GM12878 (cell line): ENCODE measurements at regions not wholly inside any gene's neighbourhood (a gene's known extent, or its start where the extent isn't known, plus 50 kb on each side); places are given as distances from the start of the nearest gene placed in this dataset.

Source experiments
- ATAC-seq: fragments of 200-7000 bp; cut with Tn5 transposase; 3 replicates; pipeline ENCODE4 v1.9.1; 2020; ENCODE audit warnings: mild to moderate bottlenecking, moderate library complexity
- BruUV-seq: library from RNA; stranded (reverse); fragments of 400-500 nt; replicated peaks from 2 replicates; lab custom pipeline; 2021; lab: Mats Ljungman, UMichigan
- CTCF ChIA-PET: fragments of 300-600 bp; sonication (Branson Sonifier 250); formaldehyde crosslinking; extraction: SDS; loops from one replicate; lab custom pipeline; 2021; ENCODE audit warnings: inconsistent platforms; lab: Yijun Ruan, JAX
- POLR2A ChIA-PET: fragments of 350-600 bp; formaldehyde crosslinking; extraction: SDS; loops from one replicate; lab custom pipeline; 2021; ENCODE audit warnings: inconsistent platforms; lab: Charles Lee
- RAD21 ChIA-PET: fragments of 300-600 bp; sonication (Branson Sonifier 250); formaldehyde crosslinking; loops from one replicate; lab custom pipeline; 2023; ENCODE audit warnings: antibody characterized with exemption; ENCODE audit not compliant: unreplicated experiment; lab: Charles Lee
- SMC1A ChIA-PET: fragments of 300-600 bp; sonication (Branson Sonifier 250); formaldehyde crosslinking; loops from one replicate; lab custom pipeline; 2023; ENCODE audit not compliant: unreplicated experiment, uncharacterized antibody; lab: Charles Lee
- DNase-seq: peaks from one replicate; pipeline ENCODE4 v3.0.0-alpha.2; 2011; ENCODE audit warnings: low read depth, low spot score
- FAIRE-seq: peaks from 3 replicates; lab custom pipeline; 2011; peaks lifted over from hg19 to GRCh38; lab: Jason Lieb, UNC
- H2AFZ ChIP-seq: 2 replicates; pipeline ENCODE4 v1.6.0; 2011; ENCODE audit warnings: low read depth, low read length, control low read depth; ENCODE audit not compliant: control insufficient read depth
- H3K27ac ChIP-seq: 2 replicates; pipeline ENCODE4 v1.5.1; 2011; ENCODE audit warnings: control low read depth; ENCODE audit not compliant: control insufficient read depth, insufficient read depth
- H3K27me3 ChIP-seq, 2 experiments: replicated peaks in 1 of 2; 2 replicates each; pipeline versions ENCODE4 v1.6.0 to v1.6.1; 2011; ENCODE audit warnings: low read length in 1 of 2; ENCODE audit not compliant: control insufficient read depth in 2 of 2, insufficient read depth in 2 of 2
- H3K36me3 ChIP-seq, 2 experiments: 2 replicates each; pipeline ENCODE4 v1.5.1; 2011; ENCODE audit warnings: low read length in 1 of 2; ENCODE audit not compliant: control insufficient read depth in 2 of 2, insufficient read depth in 2 of 2
- H3K4me1 ChIP-seq: 2 replicates; pipeline ENCODE4 v1.6.1; 2011; ENCODE audit warnings: mild to moderate bottlenecking, low read length, moderate library complexity, mixed read lengths; ENCODE audit not compliant: control insufficient read depth, insufficient read depth
- H3K4me2 ChIP-seq: 2 replicates; pipeline ENCODE4 v1.6.0; 2011; ENCODE audit warnings: control low read depth; ENCODE audit not compliant: control insufficient read depth, insufficient read depth
- H3K4me3 ChIP-seq: fragments of 200-600 bp; sonication (generic); 2 replicates; pipeline ENCODE4 v1.5.1; 2016
- H3K79me2 ChIP-seq: 2 replicates; pipeline ENCODE4 v1.6.0; 2011; ENCODE audit warnings: low read length; ENCODE audit not compliant: control insufficient read depth, insufficient read depth
- H3K9ac ChIP-seq: 2 replicates; pipeline ENCODE4 v1.8.0; 2011; ENCODE audit warnings: low read length, control low read depth, mixed read lengths; ENCODE audit not compliant: control insufficient read depth, insufficient read depth
- H3K9me3 ChIP-seq: replicated peaks from 3 replicates; pipeline ENCODE4 v1.5.1; 2011; ENCODE audit warnings: mild to moderate bottlenecking, low read length; ENCODE audit not compliant: control insufficient read depth, insufficient read depth
- H4K20me1 ChIP-seq: 2 replicates; pipeline ENCODE4 v1.6.0; 2011; ENCODE audit not compliant: control insufficient read depth, insufficient read depth
- BACH1 ChIP-seq: fragments of 450-650 bp; IDR thresholded peaks from 2 replicates; pipeline ENCODE4 v1.6.1; 2017; ENCODE audit warnings: mild to moderate bottlenecking, borderline replicate concordance
- BMI1 ChIP-seq: fragments of 450-650 bp; IDR thresholded peaks from 2 replicates; pipeline ENCODE4 v1.6.1; 2016; ENCODE audit warnings: mild to moderate bottlenecking, moderate library complexity, borderline replicate concordance
- EZH2 ChIP-seq: IDR thresholded peaks from 2 replicates; pipeline ENCODE4 v1.6.1; 2012; ENCODE audit warnings: low read depth, mild to moderate bottlenecking, control low read depth, inconsistent platforms, low read length, borderline replicate concordance; ENCODE audit not compliant: control insufficient read depth
- GATAD2B ChIP-seq: fragments of 450-650 bp; conservative IDR thresholded peaks from 2 replicates; pipeline ENCODE4 v1.6.1; 2017; ENCODE audit warnings: low read depth, mild to moderate bottlenecking, moderate library complexity
- HDAC6 ChIP-seq: fragments of 200-600 bp; sonication (generic); IDR thresholded peaks from one replicate; pipeline ENCODE4 v1.8.0; 2017; ENCODE audit warnings: antibody characterized with exemption; ENCODE audit not compliant: unreplicated experiment
- IKZF1 ChIP-seq: fragments of 450-650 bp; conservative IDR thresholded peaks from 2 replicates; pipeline ENCODE4 v1.6.1; 2017; ENCODE audit warnings: antibody characterized with exemption, mild to moderate bottlenecking
- KDM1A ChIP-seq: fragments of 200-600 bp; sonication (generic); IDR thresholded peaks from 2 replicates; pipeline ENCODE4 v1.6.1; 2016; ENCODE audit warnings: borderline replicate concordance
- MYC ChIP-seq: IDR thresholded peaks from 2 replicates; pipeline ENCODE4 v1.6.1; 2011; ENCODE audit warnings: mild to moderate bottlenecking, low read length, moderate library complexity, inconsistent platforms; ENCODE audit not compliant: insufficient read depth, insufficient replicate concordance, insufficient read length, severe bottlenecking
- POLR2AphosphoS2 ChIP-seq: IDR thresholded peaks from 2 replicates; pipeline ENCODE4 v1.6.1; 2011; ENCODE audit warnings: low read depth, mild to moderate bottlenecking, low read length, improper control_type of control experiment, moderate library complexity
- WGBS: methylation state at CpG from one replicate; pipeline ENCODE4 v1.1.6; 2016; ENCODE audit warnings: low lambda C conversion rate; ENCODE audit not compliant: insufficient replicate concordance, insufficient coverage; ENCODE audit errors: missing lambda C conversion rate; 5-methylcytosine and 5-hydroxymethylcytosine counted together
- in situ Hi-C: fragments of 300-500 bp; cut with MboI; formaldehyde crosslinking; loops from 9 replicates; pipeline ENCODE4 v1.14.3; 2018; ENCODE audit warnings: mixed read lengths
- intact Hi-C: fragments of 100-400 bp; cut with micrococcal nuclease; formaldehyde crosslinking; loops from one replicate; pipeline ENCODE4 v1.14.2; 2022; ENCODE audit not compliant: unreplicated experiment
- TF ChIP-seq, protein P1 (sequence below): IDR thresholded peaks from 2 replicates; pipeline ENCODE4 v1.6.1; 2012; ENCODE audit warnings: low read depth, low read length, improper control_type of control experiment
- TF ChIP-seq, protein P2 (sequence below): IDR thresholded peaks from 2 replicates; pipeline ENCODE4 v1.6.1; 2011; ENCODE audit warnings: low read depth, low read length, improper control_type of control experiment, borderline replicate concordance
- TF ChIP-seq, protein P3 (sequence below): IDR thresholded peaks from 2 replicates; pipeline ENCODE4 v1.6.1; 2011; ENCODE audit warnings: mild to moderate bottlenecking, low read depth, low read length, moderate library complexity; ENCODE audit not compliant: insufficient replicate concordance
- TF ChIP-seq, protein P4 (sequence below): IDR thresholded peaks from 2 replicates; pipeline ENCODE4 v1.6.1; 2012; ENCODE audit warnings: low read depth, low read length, improper control_type of control experiment

DNA sequence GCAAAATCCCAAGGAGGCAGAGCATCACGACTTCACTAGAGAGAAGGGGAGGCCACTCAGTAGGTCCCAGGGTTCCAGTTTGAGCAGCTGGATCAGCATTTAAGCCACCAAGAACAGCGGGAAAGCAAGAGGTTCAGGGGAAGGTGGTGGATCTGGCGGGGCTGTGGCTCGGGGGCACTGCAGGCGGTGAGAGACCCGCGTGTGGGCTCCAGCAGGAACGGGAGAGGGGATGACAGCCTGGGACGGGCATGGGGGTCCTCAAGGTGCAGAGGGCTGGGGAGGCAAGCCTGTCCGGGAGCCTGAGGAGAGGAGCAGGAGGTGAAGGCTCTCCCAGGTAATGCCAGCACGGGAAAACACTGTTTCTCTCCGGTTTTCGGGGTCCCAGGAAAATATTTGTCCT lies 123.6 kb downstream of the IRX2 start:
- TF ChIP-seq POLR2AphosphoS2 (no peak), EZH2 (no peak), BMI1 (no peak), IKZF1 (no peak), HDAC6 (no peak), GATAD2B (no peak)
- TF ChIP-seq, protein P1, sequence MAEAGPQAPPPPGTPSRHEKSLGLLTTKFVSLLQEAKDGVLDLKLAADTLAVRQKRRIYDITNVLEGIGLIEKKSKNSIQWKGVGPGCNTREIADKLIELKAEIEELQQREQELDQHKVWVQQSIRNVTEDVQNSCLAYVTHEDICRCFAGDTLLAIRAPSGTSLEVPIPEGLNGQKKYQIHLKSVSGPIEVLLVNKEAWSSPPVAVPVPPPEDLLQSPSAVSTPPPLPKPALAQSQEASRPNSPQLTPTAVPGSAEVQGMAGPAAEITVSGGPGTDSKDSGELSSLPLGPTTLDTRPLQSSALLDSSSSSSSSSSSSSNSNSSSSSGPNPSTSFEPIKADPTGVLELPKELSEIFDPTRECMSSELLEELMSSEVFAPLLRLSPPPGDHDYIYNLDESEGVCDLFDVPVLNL: no peak
- BruUV-seq: no TSS peak
- Histone ChIP-seq H3K36me3 (no peaks in the 10 kb centered on the region), H4K20me1 (no peaks in the 10 kb centered on the region), H3K4me1 (no peaks in the 10 kb centered on the region), H3K79me2 (no peaks in the 10 kb centered on the region), H3K27ac (no peak overlapping the region), H3K9ac (no peak overlapping the region), H2AFZ (no peak overlapping the region), H3K27me3 (no peaks in the 10 kb centered on the region), H3K9me3 (no peaks in the 10 kb centered on the region; the same call in 2 of the 3 replicates), H3K4me2 (no peak overlapping the region), H3K4me3 (no peak overlapping the region)
- ATAC-seq (no peak), FAIRE-seq (no peak), DNase-seq (no peak)
- in situ Hi-C loops (no loop called here), intact Hi-C loops (no loop called here)
- RAD21 ChIA-PET: no interaction called here
- 24% methylated on average over 13 of the region's 13 CpGs for WGBS
- SMC1A ChIA-PET: no interaction called here
- CTCF ChIA-PET: no interaction called here
- POLR2A ChIA-PET: no interaction called here

DNA sequence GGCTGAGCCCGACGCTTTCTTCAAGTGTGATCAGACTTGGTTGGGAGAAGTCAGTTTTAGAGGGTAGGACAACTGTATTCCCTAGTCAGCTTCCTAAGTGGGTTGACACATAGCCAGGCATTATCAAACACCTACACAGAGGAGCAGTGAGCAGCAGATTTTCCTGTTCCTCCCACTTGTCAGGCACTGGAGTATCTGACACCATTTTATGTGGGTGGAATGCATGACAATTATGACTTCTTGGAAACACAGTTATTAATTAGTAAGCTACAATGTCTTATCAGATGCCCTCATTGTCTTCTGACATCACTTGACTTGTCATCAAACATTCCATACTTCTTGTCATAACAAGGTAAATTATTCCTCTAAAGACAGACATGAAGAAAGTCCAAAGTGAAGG lies 124.9 kb downstream of the IRX2 start:
- Histone ChIP-seq H2AFZ (no peak overlapping the region), H3K4me3 (no peak overlapping the region), H4K20me1 (no peaks in the 10 kb centered on the region), H3K36me3 (no peaks in the 10 kb centered on the region), H3K4me1 (no peaks in the 10 kb centered on the region), H3K27ac (no peak overlapping the region), H3K9me3 (no peaks in the 10 kb centered on the region; the same call in 2 of the 3 replicates), H3K27me3 (no peaks in the 10 kb centered on the region), H3K9ac (no peak overlapping the region), H3K79me2 (no peaks in the 10 kb centered on the region), H3K4me2 (no peak overlapping the region)
- CTCF ChIA-PET: no interaction called here
- POLR2A ChIA-PET: interaction anchor here (0.5 kb wide), 1 partner anchor 1404 kb away, joined by 5 read pairs; no protein-coding TSS in a partner anchor
- in situ Hi-C loops (no loop called here), intact Hi-C loops (no loop called here)
- DNase-seq (no peak), FAIRE-seq (no peak), ATAC-seq (no peak)
- SMC1A ChIA-PET: no interaction called here
- 29% methylated on average over 2 of the region's 2 CpGs for whole genome bisulfite sequencing
- BruUV-seq: no TSS peak
- RAD21 ChIA-PET: no interaction called here
- TF ChIP-seq, protein P2, sequence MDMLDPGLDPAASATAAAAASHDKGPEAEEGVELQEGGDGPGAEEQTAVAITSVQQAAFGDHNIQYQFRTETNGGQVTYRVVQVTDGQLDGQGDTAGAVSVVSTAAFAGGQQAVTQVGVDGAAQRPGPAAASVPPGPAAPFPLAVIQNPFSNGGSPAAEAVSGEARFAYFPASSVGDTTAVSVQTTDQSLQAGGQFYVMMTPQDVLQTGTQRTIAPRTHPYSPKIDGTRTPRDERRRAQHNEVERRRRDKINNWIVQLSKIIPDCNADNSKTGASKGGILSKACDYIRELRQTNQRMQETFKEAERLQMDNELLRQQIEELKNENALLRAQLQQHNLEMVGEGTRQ: no peak
- no peak for TF ChIP-seq KDM1A
- TF ChIP-seq, protein P3, sequence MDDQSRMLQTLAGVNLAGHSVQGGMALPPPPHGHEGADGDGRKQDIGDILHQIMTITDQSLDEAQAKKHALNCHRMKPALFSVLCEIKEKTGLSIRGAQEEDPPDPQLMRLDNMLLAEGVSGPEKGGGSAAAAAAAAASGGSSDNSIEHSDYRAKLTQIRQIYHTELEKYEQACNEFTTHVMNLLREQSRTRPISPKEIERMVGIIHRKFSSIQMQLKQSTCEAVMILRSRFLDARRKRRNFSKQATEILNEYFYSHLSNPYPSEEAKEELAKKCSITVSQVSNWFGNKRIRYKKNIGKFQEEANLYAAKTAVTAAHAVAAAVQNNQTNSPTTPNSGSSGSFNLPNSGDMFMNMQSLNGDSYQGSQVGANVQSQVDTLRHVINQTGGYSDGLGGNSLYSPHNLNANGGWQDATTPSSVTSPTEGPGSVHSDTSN: no peak
- TF ChIP-seq, protein P4, sequence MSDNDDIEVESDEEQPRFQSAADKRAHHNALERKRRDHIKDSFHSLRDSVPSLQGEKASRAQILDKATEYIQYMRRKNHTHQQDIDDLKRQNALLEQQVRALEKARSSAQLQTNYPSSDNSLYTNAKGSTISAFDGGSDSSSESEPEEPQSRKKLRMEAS: no peak
- TF ChIP-seq BACH1: no peak
- no peak for TF ChIP-seq MYC
- no peak for TF ChIP-seq HDAC6
